HG02981 (cell line): ENCODE measurements at regions not wholly inside any gene's neighbourhood (a gene's known extent, or its start where the extent isn't known, plus 50 kb on each side); places are given as distances from the start of the nearest gene placed in this dataset.

Experiments
- ATAC-seq: cut with Tn5 transposase; IDR thresholded peaks from one replicate; pipeline ENCODE4 v1.9.1; 2021; ENCODE audit warnings: mild to moderate bottlenecking, moderate library complexity; ENCODE audit not compliant: unreplicated experiment

DNA sequence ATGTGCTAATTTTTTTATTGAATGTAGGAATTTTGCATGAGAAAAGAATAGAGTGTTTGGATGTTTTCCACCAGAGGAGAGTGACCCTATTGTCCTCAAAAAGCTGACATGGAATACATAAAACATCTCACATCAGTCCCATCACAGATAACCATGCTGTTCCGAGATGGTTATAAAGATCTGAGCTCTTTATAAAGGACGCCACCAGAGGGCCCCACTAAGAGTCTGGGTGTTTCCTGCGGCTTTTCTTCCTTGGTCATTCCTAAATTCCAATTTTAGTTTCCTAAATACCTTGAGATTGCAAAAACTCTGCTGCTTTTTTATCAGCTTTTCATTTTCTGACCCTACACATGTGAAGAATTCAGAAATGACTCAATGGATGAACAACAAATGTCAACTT is 504.5 kb upstream of the FRG1 start:
- ATAC-seq, result no peak

DNA sequence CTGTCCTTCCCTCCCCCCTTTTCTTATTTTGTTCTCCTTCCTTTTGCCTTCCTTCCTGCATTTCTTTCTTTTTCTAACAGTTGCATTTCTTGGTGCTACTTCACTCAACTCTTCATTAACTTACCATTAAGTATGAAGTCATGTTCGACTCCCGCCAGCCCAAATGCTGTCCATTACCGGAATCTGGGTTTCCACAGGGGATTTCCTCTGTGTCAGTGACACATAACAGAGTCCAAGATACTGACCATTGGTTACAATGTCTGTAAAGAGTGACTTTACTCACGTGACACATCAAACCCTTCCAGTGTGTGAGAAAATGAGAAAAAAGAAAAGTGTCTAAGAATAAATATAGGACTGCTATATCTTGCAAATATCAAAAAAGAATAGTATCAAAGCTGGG is 500.0 kb upstream of the FRG1 start:
- ATAC-seq, result no peak

DNA sequence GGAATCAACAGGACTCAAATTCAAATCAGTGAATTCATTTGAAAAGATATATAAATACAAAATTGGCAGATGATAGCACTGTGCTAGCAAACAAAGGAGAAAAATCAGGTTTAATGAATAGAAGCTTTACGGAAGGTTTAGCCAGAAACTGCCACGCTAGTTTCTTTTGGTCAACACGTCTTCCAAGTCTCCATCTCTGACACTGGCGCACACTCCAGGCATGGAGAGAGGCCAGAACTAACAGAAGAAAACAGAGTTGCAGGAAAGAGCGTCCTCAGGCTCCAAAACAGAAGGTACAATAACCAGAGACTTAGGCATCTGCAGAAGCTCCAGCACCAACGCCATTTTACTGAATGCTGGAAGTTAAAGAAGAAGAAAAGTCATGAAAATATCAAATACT is 497.3 kb upstream of the FRG1 start:
- ATAC-seq, result no peak

GRCh38 chr4:189445613-189446012 is 495.1 kb upstream of the FRG1 start:
- ATAC-seq, result no peak

DNA sequence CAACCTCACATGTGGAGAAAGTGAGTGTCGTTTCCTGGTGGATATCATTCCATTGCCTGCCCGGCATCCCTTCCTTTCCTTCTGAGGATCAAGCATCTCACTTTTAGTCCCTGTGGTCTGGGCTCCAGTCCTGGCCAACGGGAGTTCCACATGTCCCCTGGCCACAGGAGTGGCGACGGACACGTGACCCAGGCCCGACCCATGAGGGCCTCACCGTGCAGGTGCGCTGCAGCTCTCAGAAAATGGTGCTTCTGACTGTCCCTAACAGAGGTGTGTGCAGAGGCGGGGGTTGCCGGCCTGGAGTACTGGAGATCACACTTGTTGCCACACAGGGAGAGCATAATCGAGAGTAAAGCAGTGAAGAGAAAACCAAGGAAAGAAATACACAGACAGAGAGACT is 476.9 kb upstream of the FRG1 start:
- ATAC-seq, result no peak

GRCh38 chr4:189494407-189494806 is 446.3 kb upstream of the FRG1 start:
- ATAC-seq, result no peak

DNA sequence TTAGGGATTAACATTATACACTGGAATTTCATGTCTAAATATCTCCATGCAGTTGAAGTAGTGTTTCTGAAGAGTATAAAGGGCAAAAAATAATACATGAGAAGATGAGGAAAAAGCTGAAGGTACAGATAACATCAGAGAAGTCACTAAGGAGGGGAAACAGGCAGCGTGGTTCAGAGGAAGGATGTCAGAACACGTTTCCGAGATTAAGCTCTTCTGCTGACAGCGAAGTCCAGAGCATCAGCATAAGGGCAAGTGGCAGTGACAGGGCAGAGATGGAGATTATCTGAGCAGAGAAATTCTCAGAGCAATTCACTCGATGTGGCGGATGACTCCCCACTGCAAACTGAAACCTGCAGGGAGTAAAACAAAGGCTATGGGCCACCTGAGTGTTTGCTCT is 443.2 kb upstream of the FRG1 start:
- no peak for ATAC-seq

DNA sequence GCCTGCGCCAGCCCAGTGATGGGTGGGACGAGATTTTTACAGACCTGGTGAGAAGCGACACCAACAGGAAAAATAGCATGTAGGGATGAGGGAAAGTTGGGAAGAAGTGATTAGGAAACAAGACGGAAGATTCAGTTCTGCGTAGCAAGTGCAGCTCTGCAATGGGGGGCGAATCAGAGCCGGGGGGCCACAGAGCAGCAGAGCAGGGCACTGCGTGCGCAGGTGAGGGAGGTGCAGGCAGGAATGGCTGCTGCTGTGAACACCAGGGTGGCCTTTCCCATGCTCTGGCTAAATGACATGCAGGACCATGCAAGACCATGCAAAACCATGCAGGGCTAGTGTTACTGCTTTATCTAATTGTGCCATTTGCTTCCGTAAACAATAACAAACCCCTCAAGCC is 442.7 kb upstream of the FRG1 start:
- ATAC-seq, result no peak

DNA sequence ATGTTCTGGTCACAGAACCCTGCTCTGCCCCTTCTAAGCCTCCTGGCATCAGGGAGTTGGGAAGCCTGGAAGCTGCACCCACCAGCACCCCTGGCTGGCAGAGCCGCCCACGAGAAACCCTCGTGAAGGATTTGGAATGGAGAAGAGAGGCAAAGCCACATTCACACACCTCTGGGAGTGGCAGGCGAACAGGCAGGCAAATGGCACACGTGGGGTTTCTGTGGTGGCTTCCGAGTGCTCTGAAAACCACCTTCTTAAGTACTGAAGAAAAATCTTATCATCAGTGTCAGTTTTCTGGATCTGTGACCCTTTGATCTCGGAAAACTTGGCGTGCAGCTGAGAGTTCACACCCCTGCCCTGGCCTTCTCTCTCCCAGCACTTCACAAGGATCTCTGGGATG is 442.2 kb upstream of the FRG1 start:
- ATAC-seq, result no peak

DNA sequence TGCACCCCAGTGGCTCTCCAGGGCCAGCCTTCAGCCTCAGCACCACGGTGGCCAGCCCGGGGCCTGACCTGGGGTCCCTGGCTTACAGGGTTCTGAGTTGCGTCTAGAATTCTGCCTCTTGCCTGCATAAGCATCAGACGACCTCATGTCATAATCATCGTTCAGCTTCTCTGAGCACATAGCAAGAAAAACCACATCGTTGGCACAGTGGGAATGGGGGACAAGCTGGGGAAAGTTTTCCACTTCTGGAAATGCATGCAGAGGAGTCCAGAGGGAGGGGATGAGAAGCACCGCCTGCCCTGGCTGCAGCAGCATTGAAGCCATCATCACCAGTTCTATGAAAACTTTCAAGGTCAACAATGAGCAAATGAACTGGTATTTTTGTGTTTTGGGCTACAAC is 441.0 kb upstream of the FRG1 start:
- no peak for ATAC-seq

GRCh38 chr4:189500970-189501369 is 439.7 kb upstream of the FRG1 start:
- no peak for ATAC-seq

DNA sequence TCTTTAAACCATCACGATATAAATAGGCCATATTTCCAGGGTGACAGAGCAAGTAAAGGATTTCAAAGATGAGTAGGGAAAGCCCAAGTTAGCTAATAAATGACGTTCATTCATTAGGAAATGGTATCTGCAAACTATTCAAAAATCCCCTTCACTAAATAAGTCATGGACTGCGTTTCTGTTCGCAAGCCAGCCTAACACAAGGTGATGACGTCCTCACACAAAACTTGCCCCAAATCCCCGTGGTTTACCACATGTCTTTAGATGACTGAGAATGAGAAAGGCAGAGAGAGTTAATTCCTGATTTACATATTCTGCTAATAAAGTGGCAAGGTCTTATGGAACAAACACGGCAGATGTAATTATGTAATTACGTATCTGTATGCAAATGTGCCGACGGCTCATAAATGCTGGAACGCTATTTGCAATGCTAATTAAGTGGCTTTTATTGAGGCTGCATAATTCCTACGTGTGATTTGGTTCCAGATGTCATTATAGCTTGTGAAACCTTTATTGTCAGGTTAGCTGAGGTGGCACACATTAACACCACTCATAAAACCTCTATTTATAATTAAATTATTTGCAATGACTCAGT is 437.7 kb upstream of the FRG1 start:
- ATAC-seq, result peak; percentile 75

GRCh38 chr4:189504220-189504619 is 436.5 kb upstream of the FRG1 start:
- no peak for ATAC-seq

- no peak for ATAC-seq
These were observed 435.3 kb upstream of the FRG1 start for GRCh38 chr4:189505380-189505779.

- ATAC-seq, result no peak
These were observed 434.6 kb upstream of the FRG1 start for GRCh38 chr4:189506080-189506479.

DNA sequence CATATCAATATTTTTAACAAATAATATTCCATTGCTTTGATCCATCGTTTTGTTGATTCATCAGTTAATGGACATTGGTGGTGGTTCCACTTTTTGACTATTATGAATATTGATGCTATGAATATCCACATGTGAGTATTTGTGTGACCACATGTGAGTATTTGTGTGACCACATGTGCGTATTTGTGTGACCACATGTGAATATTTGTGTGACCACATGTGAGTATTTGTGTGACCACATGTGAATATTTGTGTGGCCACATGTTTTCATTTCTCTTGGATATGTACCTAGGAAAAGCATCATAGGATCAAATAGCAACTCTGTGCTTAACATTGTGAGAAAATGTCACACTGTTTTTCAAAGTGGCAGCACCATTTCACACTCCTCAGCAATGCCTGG is 433.6 kb upstream of the FRG1 start:
- ATAC-seq, result no peak

- ATAC-seq, result no peak
These were observed 430.1 kb upstream of the FRG1 start for GRCh38 chr4:189510601-189511000.

- ATAC-seq, result no peak
These were observed 429.1 kb upstream of the FRG1 start for GRCh38 chr4:189511581-189511980.

DNA sequence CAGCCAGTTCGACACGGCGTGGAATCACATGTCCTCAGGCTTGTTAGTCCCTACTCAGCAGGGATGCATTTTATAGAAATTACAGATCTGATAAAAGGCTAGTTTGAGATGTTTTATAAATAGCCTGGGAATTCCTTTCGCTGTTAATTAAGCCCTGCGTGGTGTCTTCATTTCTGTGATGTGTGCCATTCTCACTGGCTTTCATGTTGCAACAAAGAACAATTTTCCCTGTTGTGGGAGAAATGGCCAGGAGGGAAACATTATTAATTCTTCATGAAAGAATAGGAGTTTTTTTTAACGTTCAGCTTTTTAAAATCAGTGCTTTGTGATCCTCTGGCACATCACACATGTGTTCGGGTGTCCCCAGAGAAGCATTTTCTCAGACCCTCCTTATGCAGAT is 427.3 kb upstream of the FRG1 start:
- ATAC-seq, result no peak

DNA sequence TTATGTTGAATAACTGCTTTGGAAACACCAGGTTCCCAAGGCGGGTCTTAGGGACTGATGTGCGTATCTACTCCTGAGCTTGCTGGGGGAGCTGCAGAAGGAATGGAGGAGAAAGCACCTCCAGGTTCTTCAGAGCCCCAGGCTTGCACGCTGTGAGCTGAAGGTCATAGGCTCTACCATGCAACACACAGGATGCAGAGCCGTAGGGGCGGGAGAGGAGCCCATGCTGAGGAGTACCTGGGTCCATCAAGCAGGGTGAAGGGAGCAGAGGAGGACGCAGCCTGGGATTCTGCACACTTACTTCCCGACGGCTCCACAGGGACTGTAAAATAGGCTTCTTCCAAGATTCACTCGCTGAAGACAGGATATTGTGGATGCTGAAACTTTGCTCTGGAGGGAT is 426.5 kb upstream of the FRG1 start:
- ATAC-seq, result no peak

- ATAC-seq, result no peak
These were observed 423.8 kb upstream of the FRG1 start for GRCh38 chr4:189516902-189517301.

DNA sequence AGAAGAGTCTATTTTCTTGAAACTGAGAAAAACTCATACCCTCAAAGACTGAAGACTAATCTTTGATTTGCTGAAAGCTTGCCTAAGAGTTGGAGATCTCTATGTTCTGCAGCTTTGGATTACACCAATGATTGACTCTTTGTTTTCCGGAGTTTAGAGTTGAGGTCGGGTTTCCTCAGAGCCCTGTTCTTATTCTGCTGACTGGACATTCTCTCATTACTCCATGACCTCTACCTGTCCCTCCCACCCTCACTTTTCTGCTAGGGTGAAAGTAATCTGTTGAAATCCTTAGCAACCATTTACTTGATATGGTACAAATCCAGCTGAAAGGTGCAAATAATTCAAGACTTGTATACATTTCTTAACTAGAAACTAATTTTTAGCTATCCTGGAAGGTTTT is 421.5 kb upstream of the FRG1 start:
- ATAC-seq, result no peak

DNA sequence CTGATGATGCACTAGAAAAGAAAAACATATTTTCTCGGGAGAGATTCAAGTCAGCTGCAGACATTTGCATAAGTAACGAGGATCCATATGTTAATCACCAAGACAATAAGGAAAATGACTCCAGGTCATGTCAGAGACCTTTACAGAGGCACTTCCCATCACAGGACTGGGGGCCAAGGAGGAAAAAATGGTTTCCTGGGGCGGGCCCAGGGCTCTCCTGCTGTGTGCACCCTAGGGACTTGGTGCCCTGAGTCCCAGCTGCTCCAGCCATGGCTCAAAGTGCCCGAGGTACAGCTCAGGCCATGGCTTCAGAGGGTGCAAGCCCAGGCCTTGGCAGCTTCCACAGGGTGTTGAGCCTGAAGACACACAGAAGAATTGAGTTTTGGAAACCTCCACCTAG is 415.4 kb upstream of the FRG1 start:
- no peak for ATAC-seq

DNA sequence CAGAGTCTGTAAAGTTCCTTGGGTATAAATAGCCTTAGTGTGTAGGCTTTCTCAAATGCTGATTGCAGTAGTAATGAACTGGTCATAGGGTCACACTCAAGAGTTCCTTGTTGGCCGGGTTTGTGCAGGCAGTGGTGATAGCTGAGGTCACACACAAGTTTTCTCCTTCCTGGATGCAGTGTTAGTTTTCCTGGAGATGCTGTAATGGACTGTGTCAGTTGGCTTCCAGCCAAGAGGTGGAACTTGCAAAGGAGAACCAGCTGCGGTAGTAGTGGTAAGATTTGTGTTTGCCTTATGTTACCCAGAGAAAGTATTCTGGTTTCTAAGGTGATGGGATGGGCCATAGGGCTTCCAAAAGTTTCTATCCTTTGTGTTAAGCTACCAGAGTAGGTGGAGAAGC is 409.8 kb upstream of the FRG1 start:
- ATAC-seq, result no peak
